OCI-LY7 (cell line): ENCODE measurements at regions not wholly inside any gene's neighbourhood (a gene's known extent, or its start where the extent isn't known, plus 50 kb on each side); places are given as distances from the start of the nearest gene placed in this dataset.

Source experiments
- CTCF ChIP-seq: fragments of 200-600 bp; sonication (generic); conservative IDR thresholded peaks from 2 replicates; pipeline ENCODE4 v1.5.1; 2014; ENCODE audit warnings: mild to moderate bottlenecking, antibody characterized with exemption, low read length, moderate library complexity, mixed read lengths
- EZH2phosphoT487 ChIP-seq: fragments of 200-600 bp; sonication (generic); IDR thresholded peaks from 2 replicates; pipeline ENCODE4 v1.6.1; 2018; ENCODE audit warnings: low read depth, borderline replicate concordance, mild to moderate bottlenecking, mixed run types, antibody characterized with exemption, low read length, moderate library complexity, mixed read lengths

GRCh38 chr2:128613351-128613750 is 294.7 kb upstream of the HS6ST1 start:
- TF ChIP-seq CTCF (no peak), EZH2phosphoT487 (no peak)
